ENCODE measurements at regions not wholly inside any gene's neighbourhood (a gene's known extent, or its start where the extent isn't known, plus 50 kb on each side); places are given as distances from the start of the nearest gene placed in this dataset.

DNA sequence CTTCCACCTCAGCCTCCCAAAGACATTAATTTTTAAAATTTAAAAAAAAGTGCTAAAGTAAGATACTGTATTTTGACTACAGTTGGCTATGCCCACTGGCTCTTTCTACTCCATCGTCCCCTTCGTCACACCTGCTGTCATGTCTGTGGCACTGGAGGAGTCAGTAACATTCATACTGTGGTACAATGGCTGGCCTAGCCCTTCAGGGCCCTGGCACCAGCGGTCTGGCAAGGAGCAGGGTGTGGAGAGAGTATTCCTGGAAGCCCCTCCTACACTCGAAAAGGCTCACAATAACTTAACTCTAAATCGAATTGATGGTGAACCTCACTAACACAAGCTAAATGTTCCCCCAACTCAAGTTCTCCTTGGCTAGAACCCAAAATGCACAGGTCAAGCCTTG is 89.7 kb upstream of the RASGRF1 start:
- Mint-ChIP-seq H3K27me3 (peaks cover 13% of the 10 kb centered on the region), H3K4me3 (no peak overlapping the region), H3K36me3 (ENCODE audit: low read depth) (no peaks in the 10 kb centered on the region), H3K9me3 (no peaks in the 10 kb centered on the region), H3K27ac (no peak overlapping the region), H3K4me1 (no peaks in the 10 kb centered on the region)
- ChIA-PET POLR2A (no interaction called here), CTCF (interaction anchor here (7.1 to 11.1 kb wide), 2 partner anchors 152 to 271 kb away, joined by 143 to 209 read pairs; no protein-coding TSS in a partner anchor)
- no peak for DNase-seq
- ATAC-seq (ENCODE audit: low read depth): no peak
- TF ChIP-seq, protein P1, sequence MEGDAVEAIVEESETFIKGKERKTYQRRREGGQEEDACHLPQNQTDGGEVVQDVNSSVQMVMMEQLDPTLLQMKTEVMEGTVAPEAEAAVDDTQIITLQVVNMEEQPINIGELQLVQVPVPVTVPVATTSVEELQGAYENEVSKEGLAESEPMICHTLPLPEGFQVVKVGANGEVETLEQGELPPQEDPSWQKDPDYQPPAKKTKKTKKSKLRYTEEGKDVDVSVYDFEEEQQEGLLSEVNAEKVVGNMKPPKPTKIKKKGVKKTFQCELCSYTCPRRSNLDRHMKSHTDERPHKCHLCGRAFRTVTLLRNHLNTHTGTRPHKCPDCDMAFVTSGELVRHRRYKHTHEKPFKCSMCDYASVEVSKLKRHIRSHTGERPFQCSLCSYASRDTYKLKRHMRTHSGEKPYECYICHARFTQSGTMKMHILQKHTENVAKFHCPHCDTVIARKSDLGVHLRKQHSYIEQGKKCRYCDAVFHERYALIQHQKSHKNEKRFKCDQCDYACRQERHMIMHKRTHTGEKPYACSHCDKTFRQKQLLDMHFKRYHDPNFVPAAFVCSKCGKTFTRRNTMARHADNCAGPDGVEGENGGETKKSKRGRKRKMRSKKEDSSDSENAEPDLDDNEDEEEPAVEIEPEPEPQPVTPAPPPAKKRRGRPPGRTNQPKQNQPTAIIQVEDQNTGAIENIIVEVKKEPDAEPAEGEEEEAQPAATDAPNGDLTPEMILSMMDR (IDR thresholded peaks at IDR 0.05): no peak
- intact Hi-C loops (cut with micrococcal nuclease): loop anchor here (5.0 kb wide), 1 partner anchor 423 kb away; no protein-coding TSS in a partner anchor

DNA sequence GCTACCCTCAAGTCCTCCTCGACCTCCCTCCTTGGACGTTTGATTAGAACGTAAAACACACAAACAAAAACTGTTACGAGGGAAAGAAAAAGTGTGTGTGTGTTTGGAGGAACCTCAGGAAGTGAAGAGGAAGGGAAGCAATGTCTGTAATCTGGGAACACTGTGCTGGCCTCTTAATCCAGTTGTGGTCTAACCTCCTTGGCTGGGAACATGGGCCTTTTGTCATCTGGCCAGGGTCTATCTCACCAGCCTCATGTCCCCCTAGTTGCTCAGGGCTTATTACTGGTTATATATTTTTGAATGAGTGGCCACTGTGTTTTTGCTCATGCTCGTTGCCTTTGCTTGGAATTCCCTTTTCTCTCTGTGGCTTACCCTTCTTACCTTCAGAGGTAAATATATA is 89.0 kb upstream of the RASGRF1 start:
- Mint-ChIP-seq H3K27me3 (peaks cover 19% of the 10 kb centered on the region), H3K27ac (no peak overlapping the region), H3K4me1 (no peaks in the 10 kb centered on the region), H3K36me3 (ENCODE audit: low read depth) (no peaks in the 10 kb centered on the region), H3K9me3 (no peaks in the 10 kb centered on the region), H3K4me3 (no peak overlapping the region)
- ATAC-seq (ENCODE audit: low read depth) (no peak), DNase-seq (no peak)
- ChIA-PET CTCF (interaction anchor here (11.1 kb wide), 1 partner anchor 270 kb away, joined by 143 read pairs; no protein-coding TSS in a partner anchor), POLR2A (no interaction called here)
- intact Hi-C loops (cut with micrococcal nuclease): no loop called here
- TF ChIP-seq, protein P1 (IDR thresholded peaks at IDR 0.05): no peak

DNA sequence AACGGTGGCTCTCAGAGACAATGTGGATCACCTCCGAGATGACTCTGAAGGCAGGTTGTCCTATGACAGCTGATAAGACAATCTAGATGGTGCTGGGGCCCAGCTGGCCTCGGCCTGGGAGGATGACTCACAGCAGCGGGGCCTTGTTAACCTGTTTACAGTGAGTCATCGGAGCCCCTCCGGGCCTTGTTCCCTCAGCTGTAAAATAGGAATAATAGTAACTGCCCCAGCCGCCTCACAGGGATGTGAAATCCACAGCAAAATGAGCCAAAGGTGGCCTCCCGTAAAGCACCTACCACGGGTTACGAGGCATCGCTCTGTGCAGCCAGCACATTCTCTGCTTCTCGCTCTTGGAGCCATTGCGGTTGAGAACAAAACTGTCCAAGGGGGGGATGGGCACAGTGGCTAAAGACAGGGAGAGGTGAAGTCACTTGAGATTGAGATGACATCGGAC is 88.6 kb upstream of the RASGRF1 start:
- H3K27me3 Mint-ChIP-seq: peaks cover 19% of the 10 kb centered on the region

DNA sequence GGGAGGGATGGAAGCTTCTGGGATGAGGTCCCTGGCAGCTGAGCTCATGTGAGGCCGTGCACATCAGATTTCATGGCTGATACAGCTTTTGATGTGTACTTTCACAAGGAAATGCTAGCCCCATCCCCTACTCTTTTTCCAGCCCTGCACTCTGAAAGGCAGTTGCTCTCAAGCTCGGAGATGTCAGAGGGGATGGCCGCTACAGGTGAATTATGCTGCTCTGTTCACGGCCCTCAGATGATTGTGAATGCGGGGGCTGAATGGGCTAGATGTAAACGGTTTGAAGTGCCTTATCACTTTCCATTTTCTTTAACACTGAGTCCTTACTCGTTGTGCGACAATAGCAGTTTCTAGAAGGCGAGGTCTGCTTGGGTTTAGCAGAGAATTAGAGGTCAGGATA is 88.0 kb upstream of the RASGRF1 start:
- peaks cover 21% of the 10 kb centered on the region for H3K27me3 Mint-ChIP-seq
- no peaks in the 10 kb centered on the region for H3K4me1 Mint-ChIP-seq
- H3K9me3 Mint-ChIP-seq: no peaks in the 10 kb centered on the region
- intact Hi-C loops (cut with micrococcal nuclease): no loop called here
- ATAC-seq (ENCODE audit: low read depth): no peak
- CTCF ChIA-PET: interaction anchor here (11.1 kb wide), 1 partner anchor 269 kb away, joined by 143 read pairs; no protein-coding TSS in a partner anchor
- POLR2A ChIA-PET: no interaction called here
- no peak for DNase-seq
- no peak overlapping the region for H3K4me3 Mint-ChIP-seq
- H3K27ac Mint-ChIP-seq: no peak overlapping the region
- no peaks in the 10 kb centered on the region for H3K36me3 Mint-ChIP-seq (ENCODE audit: low read depth)
- TF ChIP-seq, protein P1 (IDR thresholded peaks at IDR 0.05): no peak

More for the DNA sequence above, 88.6 kb upstream of the RASGRF1 start:
- TF ChIP-seq, protein P1 (IDR thresholded peaks at IDR 0.05): no peak
- intact Hi-C loops (cut with micrococcal nuclease): no loop called here
- ATAC-seq (ENCODE audit: low read depth): no peak
- no peaks in the 10 kb centered on the region for H3K9me3 Mint-ChIP-seq
- DNase-seq: no peak
- no peaks in the 10 kb centered on the region for H3K4me1 Mint-ChIP-seq
- CTCF ChIA-PET: interaction anchor here (11.1 kb wide), 1 partner anchor 269 kb away, joined by 143 read pairs; no protein-coding TSS in a partner anchor
- POLR2A ChIA-PET: no interaction called here
- no peak overlapping the region for H3K27ac Mint-ChIP-seq
- no peak overlapping the region for H3K4me3 Mint-ChIP-seq
- H3K36me3 Mint-ChIP-seq (ENCODE audit: low read depth): no peaks in the 10 kb centered on the region

DNA sequence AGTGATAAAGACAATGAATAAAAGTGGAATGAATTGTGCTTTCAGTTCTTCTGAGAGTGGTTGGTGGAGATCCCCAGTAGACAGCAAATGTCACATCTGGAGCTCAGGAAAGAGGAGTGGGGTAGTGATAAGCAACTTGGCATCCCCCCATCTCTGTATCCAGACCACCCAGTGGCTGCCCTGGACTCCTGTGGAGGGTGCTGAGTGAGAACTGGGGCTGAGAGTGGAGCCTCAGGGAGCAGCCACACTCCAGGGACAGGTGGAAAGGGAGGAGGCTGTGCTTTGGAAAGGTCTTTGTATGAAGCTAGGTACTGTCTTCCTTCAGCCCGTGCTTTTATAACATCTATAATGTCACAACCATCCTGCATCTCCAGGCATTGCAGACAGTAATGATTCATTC is 85.6 kb upstream of the RASGRF1 start:
- no peaks in the 10 kb centered on the region for H3K4me1 Mint-ChIP-seq
- no peak overlapping the region for H3K27ac Mint-ChIP-seq
- H3K9me3 Mint-ChIP-seq: no peaks in the 10 kb centered on the region
- ChIA-PET POLR2A (no interaction called here), CTCF (interaction anchor here (1.1 kb wide), 1 partner anchor 9 kb away, joined by 6 read pairs; no protein-coding TSS in a partner anchor)
- H3K36me3 Mint-ChIP-seq (ENCODE audit: low read depth): no peaks in the 10 kb centered on the region
- no peak for ATAC-seq (ENCODE audit: low read depth)
- DNase-seq: no peak
- no peak overlapping the region for H3K4me3 Mint-ChIP-seq
- TF ChIP-seq, protein P1 (IDR thresholded peaks at IDR 0.05): no peak
- intact Hi-C loops (cut with micrococcal nuclease): no loop called here
- peaks cover 31% of the 10 kb centered on the region for H3K27me3 Mint-ChIP-seq

Data from activated B cell treated with CpG ODN at 0.5 μM for 24 hours (primary cell).